ENCODE measurements at regions not wholly inside any gene's neighbourhood (a gene's known extent, or its start where the extent isn't known, plus 50 kb on each side); places are given as distances from the start of the nearest gene placed in this dataset.
"Not testable (repeated sequence)": the region's sequence is repeated elsewhere in the genome, so short reads cannot be mapped to it uniquely, and the experiment has no call there.

DNA sequence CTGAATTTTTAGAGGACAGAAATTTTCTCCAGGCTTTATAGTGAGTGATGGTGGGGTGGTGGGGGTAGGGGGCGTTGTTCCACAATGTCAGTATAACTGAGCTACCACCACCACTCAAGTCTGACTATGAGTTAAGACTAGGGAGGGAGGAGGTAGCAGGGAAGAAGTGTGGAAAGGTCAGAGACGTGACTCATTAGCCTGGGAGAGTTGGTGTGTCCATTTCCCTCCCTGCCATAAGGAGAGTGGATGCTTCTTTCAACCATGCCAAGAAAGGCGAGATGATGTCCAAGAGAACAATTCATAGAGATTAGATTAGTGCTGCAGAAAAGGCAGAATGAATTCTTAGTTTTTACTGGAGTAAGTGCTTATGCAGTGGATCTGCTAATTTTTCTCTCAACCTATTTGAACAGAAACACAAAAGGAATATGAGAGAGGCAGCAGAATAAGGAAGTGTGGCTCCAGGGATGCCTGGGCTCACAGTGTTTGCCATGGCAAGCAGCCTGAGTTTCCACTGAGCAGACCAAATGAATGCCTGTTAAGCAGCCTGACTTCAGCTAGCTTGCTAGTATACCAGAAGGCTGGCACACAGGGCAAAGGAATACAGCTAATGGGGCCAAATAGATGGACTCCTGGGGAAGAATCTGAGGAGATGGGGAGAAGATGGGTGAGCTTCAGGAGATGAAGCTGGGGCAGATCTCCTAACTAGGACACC lies 708.9 kb downstream of the NTRK3 start:
- no peak for DNase-seq (ENCODE audit: extremely low spot score)
- TF ChIP-seq TARDBP (IDR thresholded peaks at IDR 0.05) (no peak), LEF1 (IDR thresholded peaks at IDR 0.05; ENCODE audit: borderline replicate concordance) (no peak), L3MBTL2 (conservative IDR thresholded peaks at IDR 0.05) (no peak), NFRKB (IDR thresholded peaks at IDR 0.05) (no peak), HDGF (IDR thresholded peaks at IDR 0.05; ENCODE audit: borderline replicate concordance) (no peak), BHLHE40 (IDR thresholded peaks at IDR 0.05; ENCODE audit: borderline replicate concordance) (no peak), SUZ12 (IDR thresholded peaks at IDR 0.05) (no peak), FOXM1 (IDR thresholded peaks at IDR 0.05; ENCODE audit: borderline replicate concordance) (no peak), ELF4 (IDR thresholded peaks at IDR 0.05) (no peak), FOXA1 (IDR thresholded peaks at IDR 0.05) (no peak), CTBP1 (IDR thresholded peaks at IDR 0.05; ENCODE audit: borderline replicate concordance) (no peak), ZNF384 (IDR thresholded peaks at IDR 0.05) (no peak), SP1 (IDR thresholded peaks at IDR 0.05) (no peak), ARNT (IDR thresholded peaks at IDR 0.05) (no peak), FOXK2 (IDR thresholded peaks at IDR 0.05) (no peak)
- TF ChIP-seq, protein P1, sequence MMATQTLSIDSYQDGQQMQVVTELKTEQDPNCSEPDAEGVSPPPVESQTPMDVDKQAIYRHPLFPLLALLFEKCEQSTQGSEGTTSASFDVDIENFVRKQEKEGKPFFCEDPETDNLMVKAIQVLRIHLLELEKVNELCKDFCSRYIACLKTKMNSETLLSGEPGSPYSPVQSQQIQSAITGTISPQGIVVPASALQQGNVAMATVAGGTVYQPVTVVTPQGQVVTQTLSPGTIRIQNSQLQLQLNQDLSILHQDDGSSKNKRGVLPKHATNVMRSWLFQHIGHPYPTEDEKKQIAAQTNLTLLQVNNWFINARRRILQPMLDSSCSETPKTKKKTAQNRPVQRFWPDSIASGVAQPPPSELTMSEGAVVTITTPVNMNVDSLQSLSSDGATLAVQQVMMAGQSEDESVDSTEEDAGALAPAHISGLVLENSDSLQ (IDR thresholded peaks at IDR 0.05): no peak
- ChIA-PET POLR2A (no interaction called here), CTCF (no interaction called here)

DNA sequence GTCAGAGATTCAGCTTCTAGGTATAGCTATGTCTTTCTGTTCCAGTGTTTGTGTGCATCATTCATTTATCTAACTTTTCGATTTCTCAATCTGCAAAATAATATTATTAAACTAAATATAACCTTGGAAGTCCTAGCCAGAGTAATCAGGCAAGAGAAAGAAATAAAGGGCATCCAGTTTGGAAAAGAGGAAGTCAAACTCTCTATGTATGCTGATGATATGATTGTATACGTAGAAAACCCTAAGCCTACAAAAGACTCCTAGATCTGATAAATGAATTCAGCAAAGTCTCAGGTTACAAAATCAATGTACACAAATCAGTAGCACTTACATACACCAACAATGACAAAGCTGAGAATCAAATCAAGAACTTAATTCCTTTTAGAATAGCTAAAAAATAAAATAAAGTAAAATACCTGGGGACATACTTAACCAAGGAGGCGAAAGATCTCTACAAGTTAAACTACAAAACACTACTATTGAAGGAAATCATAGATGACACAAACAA lies 718.2 kb downstream of the NTRK3 start:
- TF ChIP-seq FOXM1 (IDR thresholded peaks at IDR 0.05; ENCODE audit: borderline replicate concordance): no peak
- TF ChIP-seq, protein P1 (IDR thresholded peaks at IDR 0.05): no peak
- POLR2A ChIA-PET: no interaction called here
- DNase-seq (ENCODE audit: extremely low spot score): no peak
- CTCF ChIA-PET: no interaction called here

DNA sequence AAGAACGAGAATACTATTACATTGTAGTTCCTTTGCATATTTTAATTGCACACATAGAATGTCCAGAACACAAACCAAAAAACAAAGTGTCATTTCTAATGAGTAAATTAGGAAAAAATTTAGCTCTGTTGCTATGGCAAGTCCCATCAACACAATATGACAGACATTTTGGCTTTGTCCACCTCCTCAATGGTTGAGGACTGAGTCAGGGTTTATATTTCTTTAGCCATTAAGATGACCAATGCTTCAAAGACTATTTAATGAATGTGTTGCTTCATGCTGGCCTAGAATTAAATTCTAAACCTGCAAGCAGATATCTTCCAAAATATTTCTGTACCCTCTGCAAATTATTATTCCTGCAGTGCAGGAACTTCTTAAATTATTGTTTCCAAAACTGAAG lies 719.2 kb downstream of the NTRK3 start:
- no peak for DNase-seq (ENCODE audit: extremely low spot score)
- TF ChIP-seq FOXM1 (IDR thresholded peaks at IDR 0.05; ENCODE audit: borderline replicate concordance) (no peak), LEF1 (IDR thresholded peaks at IDR 0.05; ENCODE audit: borderline replicate concordance) (no peak), ARNT (IDR thresholded peaks at IDR 0.05) (no peak), ZNF384 (IDR thresholded peaks at IDR 0.05) (no peak), TARDBP (IDR thresholded peaks at IDR 0.05) (no peak), ELF4 (IDR thresholded peaks at IDR 0.05) (no peak), NFRKB (IDR thresholded peaks at IDR 0.05) (no peak), BHLHE40 (IDR thresholded peaks at IDR 0.05; ENCODE audit: borderline replicate concordance) (no peak), SP1 (IDR thresholded peaks at IDR 0.05) (no peak)
- CTCF ChIA-PET: no interaction called here

DNA sequence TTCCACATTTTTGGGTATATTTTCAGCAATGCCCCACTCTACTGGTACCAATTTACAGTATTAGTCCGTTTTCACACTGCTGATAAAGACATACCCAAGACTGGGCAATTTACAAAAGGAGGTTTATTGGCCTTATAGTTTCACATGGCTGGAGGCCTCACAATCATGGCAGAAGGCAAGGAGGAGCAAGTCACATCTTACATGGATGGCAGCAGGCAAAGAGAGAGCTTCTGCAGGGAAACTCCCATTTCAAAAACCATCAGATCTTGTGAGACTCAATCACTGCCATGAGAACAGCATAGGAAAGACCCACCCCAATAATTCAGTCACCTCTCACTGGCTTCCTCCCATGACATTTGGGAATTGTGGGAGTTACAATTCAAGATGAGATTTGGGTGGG lies 722.9 kb downstream of the NTRK3 start:
- POLR2A ChIA-PET; DNase-seq (ENCODE audit: extremely low spot score); CTCF ChIA-PET: not testable (repeated sequence)

More for the DNA sequence above, 719.2 kb downstream of the NTRK3 start:
- POLR2A ChIA-PET: no interaction called here

DNA sequence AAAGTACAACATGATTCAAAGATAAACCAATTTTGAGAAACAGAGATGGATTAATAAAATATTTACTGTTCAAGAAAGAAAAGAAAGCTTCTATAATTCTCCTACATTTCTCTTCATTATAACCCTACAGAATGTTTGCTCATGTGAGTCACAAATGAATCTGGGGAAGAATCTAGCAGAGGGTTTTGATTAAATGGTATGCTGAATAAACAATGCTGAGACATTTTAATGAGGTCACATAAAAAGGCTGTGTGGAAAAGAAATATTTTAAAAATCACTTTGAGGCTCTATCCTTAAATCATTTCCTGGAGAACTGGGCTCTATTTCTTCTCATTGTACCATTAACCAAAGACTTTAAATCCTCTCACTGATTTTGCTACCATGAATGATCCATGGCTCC lies 727.7 kb downstream of the NTRK3 start:
- no peak for DNase-seq (ENCODE audit: extremely low spot score)
- ChIA-PET POLR2A (no interaction called here), CTCF (no interaction called here)

DNA sequence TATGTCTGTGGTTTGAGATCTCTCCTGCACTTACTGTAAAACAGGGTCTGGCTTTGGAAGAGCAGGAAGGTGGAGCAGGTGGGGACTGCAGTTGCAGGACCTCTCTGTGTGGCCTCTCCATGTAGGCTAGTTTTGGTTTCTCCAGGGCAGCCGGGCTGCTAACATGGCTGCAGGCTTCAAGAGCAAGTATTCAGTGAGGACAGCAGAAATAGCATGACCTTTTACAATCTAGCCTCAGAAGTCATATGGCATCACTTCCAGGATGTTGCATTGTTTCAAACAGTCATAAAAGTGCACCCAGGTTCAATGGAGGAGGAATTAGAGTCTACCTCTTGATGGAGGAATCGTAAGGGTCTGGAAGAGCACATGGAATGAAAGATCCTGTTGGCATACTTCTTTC lies 728.7 kb downstream of the NTRK3 start:
- CTCF ChIA-PET: no interaction called here
- POLR2A ChIA-PET: no interaction called here
- no peak for DNase-seq (ENCODE audit: extremely low spot score)
- TF ChIP-seq FOXA1 (IDR thresholded peaks at IDR 0.05) (no peak), CTBP1 (IDR thresholded peaks at IDR 0.05; ENCODE audit: borderline replicate concordance) (no peak), ELF4 (IDR thresholded peaks at IDR 0.05) (no peak), BHLHE40 (IDR thresholded peaks at IDR 0.05; ENCODE audit: borderline replicate concordance) (no peak), SP1 (IDR thresholded peaks at IDR 0.05) (no peak), L3MBTL2 (conservative IDR thresholded peaks at IDR 0.05) (no peak), LEF1 (IDR thresholded peaks at IDR 0.05; ENCODE audit: borderline replicate concordance) (no peak), ZNF384 (IDR thresholded peaks at IDR 0.05) (no peak), FOXM1 (IDR thresholded peaks at IDR 0.05; ENCODE audit: borderline replicate concordance) (no peak), NFRKB (IDR thresholded peaks at IDR 0.05) (no peak), HDGF (IDR thresholded peaks at IDR 0.05; ENCODE audit: borderline replicate concordance) (no peak)
- TF ChIP-seq, protein P1 (IDR thresholded peaks at IDR 0.05): no peak

More for the DNA sequence above, 727.7 kb downstream of the NTRK3 start:
- TF ChIP-seq ZNF384 (IDR thresholded peaks at IDR 0.05) (no peak), ELF4 (IDR thresholded peaks at IDR 0.05) (no peak), TARDBP (IDR thresholded peaks at IDR 0.05) (no peak), FOXK2 (IDR thresholded peaks at IDR 0.05) (no peak), HDGF (IDR thresholded peaks at IDR 0.05; ENCODE audit: borderline replicate concordance) (no peak), ARNT (IDR thresholded peaks at IDR 0.05) (no peak), BHLHE40 (IDR thresholded peaks at IDR 0.05; ENCODE audit: borderline replicate concordance) (no peak), L3MBTL2 (conservative IDR thresholded peaks at IDR 0.05) (no peak), CTBP1 (IDR thresholded peaks at IDR 0.05; ENCODE audit: borderline replicate concordance) (no peak), FOXM1 (IDR thresholded peaks at IDR 0.05; ENCODE audit: borderline replicate concordance) (no peak), SUZ12 (IDR thresholded peaks at IDR 0.05) (no peak), NFRKB (IDR thresholded peaks at IDR 0.05) (no peak), SP1 (IDR thresholded peaks at IDR 0.05) (no peak), FOXA1 (IDR thresholded peaks at IDR 0.05) (no peak), LEF1 (IDR thresholded peaks at IDR 0.05; ENCODE audit: borderline replicate concordance) (no peak)
- TF ChIP-seq, protein P1 (IDR thresholded peaks at IDR 0.05): no peak
